Dendritic cell treated with granulocyte-macrophage colony-stimulating factor and Interleukin-4, amounts not matched to agents 40 ng/mL and 50 ng/mL, for 4 days (primary cell): ENCODE measurements at regions not wholly inside any gene's neighbourhood (a gene's known extent, or its start where the extent isn't known, plus 50 kb on each side); places are given as distances from the start of the nearest gene placed in this dataset.

Experiments
- H3K27ac Mint-ChIP-seq: one replicate; pipeline ENCODE4 v1.8.0; 2022; ENCODE audit warnings: mild to moderate bottlenecking, mixed read lengths
- H3K27me3 Mint-ChIP-seq: one replicate; pipeline ENCODE4 v1.8.0; 2022; ENCODE audit warnings: mild to moderate bottlenecking, mixed read lengths
- H3K36me3 Mint-ChIP-seq: one replicate; pipeline ENCODE4 v1.8.0; 2022; ENCODE audit warnings: low read depth, mixed read lengths
- H3K4me1 Mint-ChIP-seq: one replicate; pipeline ENCODE4 v1.8.0; 2022; ENCODE audit warnings: low read depth, mixed read lengths
- H3K4me3 Mint-ChIP-seq: one replicate; pipeline ENCODE4 v1.8.0; 2022; ENCODE audit warnings: mild to moderate bottlenecking, moderate library complexity, mixed read lengths
- H3K9me3 Mint-ChIP-seq: one replicate; pipeline ENCODE4 v1.8.0; 2022; ENCODE audit warnings: mixed read lengths
- intact Hi-C: fragments of 100-400 bp; cut with micrococcal nuclease; formaldehyde crosslinking; loops from one replicate; pipeline ENCODE4 v1.15.0; 2022

GRCh38 chr6:14633479-14633878, 515.9 kb downstream of the CD83 start:
- Mint-ChIP-seq H3K4me1 (peaks cover 23% of the 10 kb centered on the region), H3K36me3 (no peaks in the 10 kb centered on the region), H3K9me3 (no peaks in the 10 kb centered on the region), H3K27ac (no peak overlapping the region), H3K4me3 (no peak overlapping the region), H3K27me3 (peaks cover 6% of the 10 kb centered on the region)
- intact Hi-C loops: no loop called here

- Mint-ChIP-seq H3K27me3 (peaks cover 6% of the 10 kb centered on the region), H3K36me3 (no peaks in the 10 kb centered on the region), H3K9me3 (no peaks in the 10 kb centered on the region), H3K27ac (no peak overlapping the region), H3K4me3 (no peak overlapping the region), H3K4me1 (peaks cover 29% of the 10 kb centered on the region)
- intact Hi-C loops: no loop called here
These were observed 516.5 kb downstream of the CD83 start for GRCh38 chr6:14634072-14634471.

GRCh38 chr6:14635195-14635594, 517.6 kb downstream of the CD83 start:
- peaks cover 5% of the 10 kb centered on the region for H3K27me3 Mint-ChIP-seq
- no peaks in the 10 kb centered on the region for H3K36me3 Mint-ChIP-seq
- H3K4me3 Mint-ChIP-seq: no peak overlapping the region
- no peak overlapping the region for H3K27ac Mint-ChIP-seq
- no peaks in the 10 kb centered on the region for H3K9me3 Mint-ChIP-seq
- peaks cover 39% of the 10 kb centered on the region for H3K4me1 Mint-ChIP-seq
- intact Hi-C loops: no loop called here

- H3K4me1 Mint-ChIP-seq: peaks cover 45% of the 10 kb centered on the region
- H3K9me3 Mint-ChIP-seq: no peaks in the 10 kb centered on the region
- H3K36me3 Mint-ChIP-seq: no peaks in the 10 kb centered on the region
- H3K27me3 Mint-ChIP-seq: peaks cover 6% of the 10 kb centered on the region
- peak overlapping the region; percentile 34 for H3K27ac Mint-ChIP-seq
- no peak overlapping the region for H3K4me3 Mint-ChIP-seq
- intact Hi-C loops: no loop called here
These were observed 518.5 kb downstream of the CD83 start for GRCh38 chr6:14635934-14636591.

GRCh38 chr6:14638435-14638905, 520.9 kb downstream of the CD83 start:
- H3K27me3 Mint-ChIP-seq: peaks cover 6% of the 10 kb centered on the region
- peak overlapping the region; percentile 82 for H3K27ac Mint-ChIP-seq
- H3K36me3 Mint-ChIP-seq: no peaks in the 10 kb centered on the region
- H3K4me1 Mint-ChIP-seq: peaks cover 53% of the 10 kb centered on the region
- H3K9me3 Mint-ChIP-seq: no peaks in the 10 kb centered on the region
- intact Hi-C loops: no loop called here
- peak overlapping the region; percentile 77 for H3K4me3 Mint-ChIP-seq

- intact Hi-C loops: no loop called here
- Mint-ChIP-seq H3K4me1 (peaks cover 53% of the 10 kb centered on the region), H3K36me3 (no peaks in the 10 kb centered on the region), H3K27me3 (peaks cover 6% of the 10 kb centered on the region), H3K9me3 (no peaks in the 10 kb centered on the region), H3K4me3 (peak overlapping the region; percentile 77), H3K27ac (peak overlapping the region; percentile 82)
These were observed 521.6 kb downstream of the CD83 start for GRCh38 chr6:14638906-14639761.

GRCh38 chr6:14639983-14640599, 522.5 kb downstream of the CD83 start:
- Mint-ChIP-seq H3K27ac (peak overlapping the region; percentile 82), H3K27me3 (peaks cover 6% of the 10 kb centered on the region), H3K9me3 (no peaks in the 10 kb centered on the region), H3K4me3 (no peak overlapping the region), H3K4me1 (peaks cover 49% of the 10 kb centered on the region), H3K36me3 (no peaks in the 10 kb centered on the region)
- intact Hi-C loops: no loop called here

- intact Hi-C loops: no loop called here
- Mint-ChIP-seq H3K27ac (peak overlapping the region; percentile 3), H3K27me3 (peaks cover 6% of the 10 kb centered on the region), H3K36me3 (no peaks in the 10 kb centered on the region), H3K4me1 (peaks cover 46% of the 10 kb centered on the region), H3K4me3 (no peak overlapping the region), H3K9me3 (no peaks in the 10 kb centered on the region)
These were observed 523.1 kb downstream of the CD83 start for GRCh38 chr6:14640631-14641030.

- peaks cover 37% of the 10 kb centered on the region for H3K4me1 Mint-ChIP-seq
- H3K36me3 Mint-ChIP-seq: no peaks in the 10 kb centered on the region
- intact Hi-C loops: no loop called here
- H3K27me3 Mint-ChIP-seq: peaks cover 4% of the 10 kb centered on the region
- H3K9me3 Mint-ChIP-seq: no peaks in the 10 kb centered on the region
- H3K4me3 Mint-ChIP-seq: no peak overlapping the region
- peak overlapping the region; percentile 39 for H3K27ac Mint-ChIP-seq
These were observed 524.0 kb downstream of the CD83 start for GRCh38 chr6:14641423-14642135.

- Mint-ChIP-seq H3K9me3 (no peaks in the 10 kb centered on the region), H3K4me3 (no peak overlapping the region), H3K36me3 (no peaks in the 10 kb centered on the region), H3K27me3 (peaks cover 4% of the 10 kb centered on the region), H3K4me1 (peaks cover 37% of the 10 kb centered on the region), H3K27ac (peak overlapping the region; percentile 39)
- intact Hi-C loops: no loop called here
These were observed 524.5 kb downstream of the CD83 start for GRCh38 chr6:14642136-14642505.

- Mint-ChIP-seq H3K4me1 (peaks cover 32% of the 10 kb centered on the region), H3K36me3 (no peaks in the 10 kb centered on the region), H3K27ac (no peak overlapping the region), H3K4me3 (no peak overlapping the region), H3K27me3 (peaks cover 4% of the 10 kb centered on the region), H3K9me3 (no peaks in the 10 kb centered on the region)
- intact Hi-C loops: no loop called here
These were observed 525.3 kb downstream of the CD83 start for GRCh38 chr6:14642842-14643241.

GRCh38 chr6:14644381-14644780, 526.8 kb downstream of the CD83 start:
- no peaks in the 10 kb centered on the region for H3K36me3 Mint-ChIP-seq
- intact Hi-C loops: no loop called here

GRCh38 chr6:14645221-14645620, 527.6 kb downstream of the CD83 start:
- H3K27me3 Mint-ChIP-seq: peaks cover 1% of the 10 kb centered on the region
- intact Hi-C loops: no loop called here
- H3K27ac Mint-ChIP-seq: no peak overlapping the region
- H3K4me3 Mint-ChIP-seq: no peak overlapping the region
- peaks cover 14% of the 10 kb centered on the region for H3K4me1 Mint-ChIP-seq
- H3K9me3 Mint-ChIP-seq: no peaks in the 10 kb centered on the region
- no peaks in the 10 kb centered on the region for H3K36me3 Mint-ChIP-seq

More at GRCh38 chr6:14644381-14644780, 526.8 kb downstream of the CD83 start:
- H3K27ac Mint-ChIP-seq: no peak overlapping the region
- peaks cover 22% of the 10 kb centered on the region for H3K4me1 Mint-ChIP-seq
- H3K4me3 Mint-ChIP-seq: no peak overlapping the region
- H3K9me3 Mint-ChIP-seq: no peaks in the 10 kb centered on the region
- H3K27me3 Mint-ChIP-seq: peaks cover 3% of the 10 kb centered on the region
